ENCODE measurements at regions not wholly inside any gene's neighbourhood (a gene's known extent, or its start where the extent isn't known, plus 50 kb on each side); places are given as distances from the start of the nearest gene placed in this dataset.

- TF ChIP-seq CTCF (IDR thresholded peaks at IDR 0.05), result no peak
- no peak for TF ChIP-seq POLR2A (IDR thresholded peaks at IDR 0.05)
These were observed 180.6 kb downstream of the ARL4A start for GRCh38 chr7:12868027-12868426.

GRCh38 chr7:12870219-12870618, 182.8 kb downstream of the ARL4A start:
- 85 to 97% (median 94%) methylated on average over 1 of the region's 1 CpG for WGBS, 4 donors
- Histone ChIP-seq H3K9me3 (replicated peaks in 1 of 3) (no peaks in the 10 kb centered on the region), H3K4me1 (replicated peaks in 1 of 2) (no peaks in the 10 kb centered on the region), H3K36me3 (replicated peaks in 1 of 2) (no peaks in the 10 kb centered on the region), H3K27ac (no peak overlapping the region), H3K27me3 (no peaks in the 10 kb centered on the region), H3K4me3 (no peak overlapping the region)
- TF ChIP-seq CTCF (IDR thresholded peaks at IDR 0.05), result no peak
- TF ChIP-seq POLR2A (IDR thresholded peaks at IDR 0.05), result no peak
- no peak for DNase-seq
- intact Hi-C loops (cut with DNase I), result no loop called here

More at GRCh38 chr7:12868027-12868426, 180.6 kb downstream of the ARL4A start:
- H3K9me3 ChIP-seq (replicated peaks in 1 of 3), result no peaks in the 10 kb centered on the region
- H3K36me3 ChIP-seq (replicated peaks in 1 of 2), result no peaks in the 10 kb centered on the region
- no peaks in the 10 kb centered on the region for H3K27me3 ChIP-seq
- no peak overlapping the region for H3K27ac ChIP-seq
- H3K4me3 ChIP-seq, result no peak overlapping the region
- H3K4me1 ChIP-seq (replicated peaks in 1 of 2), result no peaks in the 10 kb centered on the region
- WGBS, 4 donors, result 71 to 87% (median 74%) methylated on average over 2 of the region's 2 CpGs
- DNase-seq, result no peak
- intact Hi-C loops (cut with DNase I), result no loop called here

- H3K36me3 ChIP-seq (replicated peaks in 1 of 2), result no peaks in the 10 kb centered on the region
- intact Hi-C loops (cut with DNase I), result no loop called here
These were observed 185.1 kb downstream of the ARL4A start for GRCh38 chr7:12872487-12872886.

GRCh38 chr7:12873571-12873970, 186.1 kb downstream of the ARL4A start:
- no peak overlapping the region for H3K27ac ChIP-seq
- H3K27me3 ChIP-seq, result no peaks in the 10 kb centered on the region
- TF ChIP-seq POLR2A (IDR thresholded peaks at IDR 0.05) (no peak), CTCF (IDR thresholded peaks at IDR 0.05) (no peak)
- H3K36me3 ChIP-seq (replicated peaks in 1 of 2), result no peaks in the 10 kb centered on the region
- no peaks in the 10 kb centered on the region for H3K9me3 ChIP-seq (replicated peaks in 1 of 3)
- no peak overlapping the region for H3K4me3 ChIP-seq
- no peaks in the 10 kb centered on the region for H3K4me1 ChIP-seq (replicated peaks in 1 of 2)
- DNase-seq, result no peak
- WGBS, 4 donors, result 39 to 68% (median 49%) methylated on average over 3 of the region's 3 CpGs
- intact Hi-C loops (cut with DNase I), result no loop called here

More at GRCh38 chr7:12872487-12872886, 185.1 kb downstream of the ARL4A start:
- Histone ChIP-seq H3K9me3 (replicated peaks in 1 of 3) (no peaks in the 10 kb centered on the region), H3K4me3 (no peak overlapping the region), H3K27me3 (no peaks in the 10 kb centered on the region), H3K27ac (no peak overlapping the region), H3K4me1 (replicated peaks in 1 of 2) (no peaks in the 10 kb centered on the region)
- DNase-seq, result no peak
- WGBS, 4 donors, result 66 to 84% (median 81%) methylated on average over 6 of the region's 6 CpGs
- TF ChIP-seq CTCF (IDR thresholded peaks at IDR 0.05) (no peak), POLR2A (IDR thresholded peaks at IDR 0.05) (no peak)
